Liver (tissue), 8 donors: ENCODE measurements at regions not wholly inside any gene's neighbourhood (a gene's known extent, or its start where the extent isn't known, plus 50 kb on each side); places are given as distances from the start of the nearest gene placed in this dataset.

ENCODE experiments used
- DNase-seq: peaks from one replicate; pipeline ENCODE4 v3.0.0-alpha.2; 2017; ENCODE audit warnings: low spot score
- H3K27ac ChIP-seq, 2 donors: one replicate each; pipeline ENCODE4 v1.7.0; 2013; ENCODE audit warnings: inconsistent platforms in 2 of 2, low read length in 2 of 2, control low read depth in 1 of 2, low read depth in 1 of 2, mild to moderate bottlenecking in 1 of 2
- H3K27me3 ChIP-seq, 4 donors: one replicate each; pipeline versions ENCODE4 v1.6.1 to v1.7.0; 2013; ENCODE audit warnings: low read length in 3 of 4, inconsistent platforms in 1 of 4, mild to moderate bottlenecking in 1 of 4, moderate library complexity in 1 of 4; ENCODE audit not compliant: control insufficient read depth in 4 of 4, insufficient read depth in 4 of 4
- H3K36me3 ChIP-seq, 4 donors: one replicate each; pipeline versions ENCODE4 v1.6.1 to v1.7.0; 2013; ENCODE audit warnings: low read length in 3 of 4, mild to moderate bottlenecking in 3 of 4, low read depth in 1 of 4, moderate library complexity in 1 of 4; ENCODE audit not compliant: control insufficient read depth in 4 of 4, insufficient read depth in 3 of 4
- H3K4me1 ChIP-seq, 4 donors: one replicate each; pipeline versions ENCODE4 v1.6.1 to v1.7.0; 2013; ENCODE audit warnings: low read length in 3 of 4, mild to moderate bottlenecking in 3 of 4, moderate library complexity in 1 of 4; ENCODE audit not compliant: control insufficient read depth in 4 of 4, insufficient read depth in 4 of 4
- H3K4me3 ChIP-seq, 3 donors: one replicate each; pipeline versions ENCODE4 v1.6.1 to v1.7.0; 2013; ENCODE audit warnings: low read length in 3 of 3, control low read depth in 1 of 3, low read depth in 1 of 3, mild to moderate bottlenecking in 1 of 3
- H3K9ac ChIP-seq, 2 donors: one replicate each; pipeline ENCODE4 v1.7.0; 2013; ENCODE audit warnings: low read length in 2 of 2, mild to moderate bottlenecking in 2 of 2, moderate library complexity in 2 of 2, control low read depth in 1 of 2, low read depth in 1 of 2
- H3K9me3 ChIP-seq, 4 donors: one replicate each; pipeline versions ENCODE4 v1.6.1 to v1.7.0; 2013; ENCODE audit warnings: low read length in 3 of 4; ENCODE audit not compliant: control insufficient read depth in 4 of 4
- CTCF ChIP-seq: fragments of 150-350 bp; IDR thresholded peaks from 2 replicates; pipeline ENCODE4 v1.5.1; 2017; ENCODE audit warnings: improper control_type of control experiment, low read depth, low read length; ENCODE audit not compliant: missing input control
- EGR1 ChIP-seq, 2 donors: IDR thresholded peaks; 2 replicates each; pipeline ENCODE4 v1.6.1; 2016 to 2018; ENCODE audit warnings: antibody characterized with exemption in 2 of 2, low read depth in 2 of 2
- FOXA1 ChIP-seq: IDR thresholded peaks from 2 replicates; pipeline ENCODE4 v1.6.1; 2016; ENCODE audit warnings: antibody characterized with exemption
- FOXA2 ChIP-seq: IDR thresholded peaks from 2 replicates; pipeline ENCODE4 v1.6.1; 2016; ENCODE audit warnings: antibody characterized with exemption
- JUND ChIP-seq, 2 donors: IDR thresholded peaks; 2 replicates each; pipeline ENCODE4 v1.6.1; 2016; ENCODE audit warnings: antibody characterized with exemption in 2 of 2
- RAD21 ChIP-seq, 2 donors: IDR thresholded peaks; 2 replicates each; pipeline ENCODE4 v1.6.1; 2016; ENCODE audit warnings: antibody characterized with exemption in 2 of 2, mild to moderate bottlenecking in 2 of 2
- REST ChIP-seq: IDR thresholded peaks from 2 replicates; pipeline ENCODE4 v1.6.1; 2016; ENCODE audit warnings: antibody characterized with exemption, mild to moderate bottlenecking
- SP1 ChIP-seq: IDR thresholded peaks from 2 replicates; pipeline ENCODE4 v1.6.1; 2018; ENCODE audit warnings: antibody characterized with exemption, mild to moderate bottlenecking
- TAF1 ChIP-seq: conservative IDR thresholded peaks from 2 replicates; pipeline ENCODE4 v1.6.1; 2016; ENCODE audit warnings: antibody characterized with exemption, mild to moderate bottlenecking
- YY1 ChIP-seq: IDR thresholded peaks from 2 replicates; pipeline ENCODE4 v1.6.1; 2016; ENCODE audit warnings: antibody characterized with exemption, mild to moderate bottlenecking
- ZBTB33 ChIP-seq: IDR thresholded peaks from 2 replicates; pipeline ENCODE4 v1.6.1; 2016; ENCODE audit warnings: antibody characterized with exemption
- WGBS: extraction: QIAGEN DNeasy Blood & Tissue Kit; methylation state at CpG from one replicate; pipeline ENCODE4 v1.1.7; 2013; 5-methylcytosine and 5-hydroxymethylcytosine counted together
- TF ChIP-seq, protein P1 (sequence below): IDR thresholded peaks from 2 replicates; pipeline ENCODE4 v1.6.1; 2016; ENCODE audit warnings: antibody characterized with exemption
- donor health status: healthy.
- donor health status: healthy.
- donor health status: healthy.
- donor health status: healthy.
- donor health status: healthy.

DNA sequence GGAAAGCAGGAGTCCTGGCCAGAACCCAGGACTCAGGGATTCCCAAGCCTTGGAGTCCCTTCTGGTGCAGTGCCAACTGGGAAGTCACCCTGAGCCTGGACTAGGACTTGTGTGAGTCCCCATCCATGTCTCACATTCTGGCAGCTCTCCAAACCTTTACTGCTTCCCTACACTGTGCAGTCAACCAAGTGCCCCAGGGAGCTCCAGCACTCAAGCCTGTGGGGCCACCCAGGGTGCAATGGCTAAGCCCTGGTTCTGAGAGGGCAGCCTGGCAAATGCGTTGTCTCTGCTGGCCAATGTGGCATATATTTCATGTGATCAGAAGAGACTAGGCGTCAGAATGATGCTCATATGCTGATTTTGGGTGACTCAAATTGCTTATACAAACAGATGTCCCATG is 223.4 kb downstream of the SP3 start:
- WGBS = 88% methylated on average over 2 of the region's 2 CpGs
- no peak overlapping the region for H3K9ac ChIP-seq
- no peak overlapping the region for H3K27ac ChIP-seq
- no peaks in the 10 kb centered on the region for H3K9me3 ChIP-seq
- no peak for DNase-seq
- H3K4me1 ChIP-seq = no peaks in the 10 kb centered on the region
- no peaks in the 10 kb centered on the region for H3K36me3 ChIP-seq
- no peak for TF ChIP-seq YY1
- no peak for TF ChIP-seq TAF1
- TF ChIP-seq JUND (IDR thresholded peaks at IDR 0.05) = no peak
- TF ChIP-seq RAD21 (IDR thresholded peaks at IDR 0.05) = no peak
- H3K27me3 ChIP-seq = no peaks in the 10 kb centered on the region
- H3K4me3 ChIP-seq = no peak overlapping the region

- Histone ChIP-seq H3K4me1 (peaks cover 0 to 3% (median 0%) of the 10 kb centered on the region in 4 donors), H3K9ac (no peak overlapping the region), H3K27me3 (no peaks in the 10 kb centered on the region), H3K4me3 (no peak overlapping the region), H3K36me3 (no peaks in the 10 kb centered on the region), H3K9me3 (no peaks in the 10 kb centered on the region), H3K27ac (no peak overlapping the region)
- 95% methylated on average over 6 of the region's 6 CpGs for WGBS
- no peak for DNase-seq
- TF ChIP-seq ZBTB33 (no peak), SP1 (no peak), YY1 (no peak), EGR1 (IDR thresholded peaks at IDR 0.05; ENCODE audit: low read depth in 2 of 2) (no peak), CTCF (no peak), FOXA1 (no peak), FOXA2 (no peak), REST (no peak)
- TF ChIP-seq, protein P1, sequence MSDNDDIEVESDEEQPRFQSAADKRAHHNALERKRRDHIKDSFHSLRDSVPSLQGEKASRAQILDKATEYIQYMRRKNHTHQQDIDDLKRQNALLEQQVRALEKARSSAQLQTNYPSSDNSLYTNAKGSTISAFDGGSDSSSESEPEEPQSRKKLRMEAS = no peak
These were observed 218.1 kb downstream of the SP3 start for GRCh38 chr2:173747035-173747434.
